HL-60 (cell line): ENCODE measurements at regions not wholly inside any gene's neighbourhood (a gene's known extent, or its start where the extent isn't known, plus 50 kb on each side); places are given as distances from the start of the nearest gene placed in this dataset.

Experiments
- DNase-seq, 2 experiments: peaks; one replicate each; pipeline ENCODE4 v3.0.0-alpha.2; 2010 to 2020; ENCODE audit warnings: low read depth in 1 of 2, low spot score in 1 of 2
- H3K27ac ChIP-seq: fragments of 250-450 bp; sonication (Bioruptor Pico); replicated peaks from 2 replicates; pipeline ENCODE4 v1.5.1; 2020; ENCODE audit warnings: mild to moderate bottlenecking, moderate library complexity
- H3K27me3 ChIP-seq: fragments of 250-450 bp; sonication (Bioruptor Pico); 2 replicates; pipeline ENCODE4 v1.5.1; 2021; ENCODE audit warnings: mild to moderate bottlenecking, moderate library complexity; ENCODE audit not compliant: insufficient read depth, poor library complexity, severe bottlenecking
- H3K4me3 ChIP-seq: replicated peaks from 2 replicates; pipeline ENCODE4 v1.5.1; 2011; ENCODE audit warnings: mild to moderate bottlenecking, control low read depth, low read length; ENCODE audit not compliant: insufficient read depth
- CTCF ChIP-seq: IDR thresholded peaks from one replicate; pipeline ENCODE4 v1.5.1; 2011; ENCODE audit warnings: low read length, control low read depth, inconsistent platforms; ENCODE audit not compliant: insufficient read depth
- GABPA ChIP-seq: IDR thresholded peaks from 2 replicates; pipeline ENCODE4 v1.6.1; 2012; ENCODE audit warnings: low read depth
- POLR2AphosphoS5 ChIP-seq: IDR thresholded peaks from 2 replicates; pipeline ENCODE4 v1.6.1; 2012; ENCODE audit warnings: low read depth
- REST ChIP-seq: IDR thresholded peaks from 2 replicates; pipeline ENCODE4 v1.6.1; 2012; ENCODE audit warnings: low read depth; ENCODE audit not compliant: insufficient replicate concordance
- SPI1 ChIP-seq: IDR thresholded peaks from 2 replicates; pipeline ENCODE4 v1.6.1; 2012; ENCODE audit warnings: low read depth, mild to moderate bottlenecking, borderline replicate concordance

GRCh38 chr14:54220071-54220703, 176.6 kb upstream of the CDKN3 start:
- no peak for TF ChIP-seq POLR2AphosphoS5
- no peak for TF ChIP-seq GABPA
- no peak for TF ChIP-seq CTCF
- TF ChIP-seq SPI1 = no peak
- TF ChIP-seq REST = no peak
- peaks cover 27% of the 10 kb centered on the region for H3K27me3 ChIP-seq
- H3K27ac ChIP-seq = no peak overlapping the region
- DNase-seq = no peak
- H3K4me3 ChIP-seq = no peak overlapping the region

- Histone ChIP-seq H3K27ac (no peak overlapping the region), H3K4me3 (no peak overlapping the region), H3K27me3 (peaks cover 27% of the 10 kb centered on the region)
- TF ChIP-seq REST (no peak), GABPA (no peak), SPI1 (no peak), CTCF (no peak), POLR2AphosphoS5 (no peak)
- DNase-seq = no peak
Measured at GRCh38 chr14:54220704-54221431, 175.9 kb upstream of the CDKN3 start.

- Histone ChIP-seq H3K27me3 (peaks cover 27% of the 10 kb centered on the region), H3K27ac (no peak overlapping the region), H3K4me3 (no peak overlapping the region)
- TF ChIP-seq SPI1 (no peak), CTCF (no peak), POLR2AphosphoS5 (no peak), GABPA (no peak), REST (no peak)
- no peak for DNase-seq
Measured at GRCh38 chr14:54221432-54221803, 175.4 kb upstream of the CDKN3 start.
